Adrenal gland (tissue), 9 donors: ENCODE measurements at regions not wholly inside any gene's neighbourhood (a gene's known extent, or its start where the extent isn't known, plus 50 kb on each side); places are given as distances from the start of the nearest gene placed in this dataset.
A peak's percentile ranks its signal among the peaks of the same experiment; 100 is the strongest.

Experiments
- DNase-seq, 7 donors: peaks; one replicate each; pipeline ENCODE4 v3.0.0-alpha.2; 2019 to 2020
- H3K27ac ChIP-seq, 5 donors: fragments of 200-600 bp; sonication (generic) in 4 of 5; 1 replicate in 3 of 5; 2 replicates in 2 of 5; pipeline versions ENCODE4 v1.5.1 to v1.8.0; 2016 to 2020; ENCODE audit warnings: mild to moderate bottlenecking in 1 of 5
- H3K27me3 ChIP-seq: fragments of 200-600 bp; 2 replicates; pipeline ENCODE4 v1.8.0; 2021
- H3K36me3 ChIP-seq, 2 donors: fragments of 200-600 bp; replicated peaks in 1 of 2; 1 replicate in 1 of 2; 2 replicates in 1 of 2; pipeline versions ENCODE4 v1.5.1 to v1.8.0; 2018 to 2022
- H3K4me1 ChIP-seq, 2 donors: fragments of 200-600 bp; replicated peaks in 1 of 2; 1 replicate in 1 of 2; 2 replicates in 1 of 2; pipeline versions ENCODE4 v1.5.1 to v1.8.0; 2018 to 2021
- H3K4me3 ChIP-seq, 4 donors: fragments of 200-600 bp; sonication (generic) in 3 of 4; one replicate each; pipeline ENCODE4 v1.5.1; 2016 to 2018
- H3K9me3 ChIP-seq, 3 donors: fragments of 200-600 bp; sonication (generic) in 1 of 3; replicated peaks in 1 of 3; 1 replicate in 2 of 3; 2 replicates in 1 of 3; pipeline versions ENCODE4 v1.5.1 to v1.8.0; 2016 to 2021
- CTCF ChIP-seq, 6 experiments: fragments of 450-650 bp in 4 of 6; fragments of 200-600 bp in 2 of 6; sonication (generic) in 1 of 6; IDR thresholded peaks; 1 replicate in 5 of 6; 2 replicates in 1 of 6; pipeline versions ENCODE4 v1.5.1 to v1.8.0; 2016 to 2021; ENCODE audit warnings: antibody characterized with exemption in 6 of 6, mild to moderate bottlenecking in 2 of 6, moderate library complexity in 1 of 6
- POLR2A ChIP-seq, 2 donors: fragments of 450-650 bp; IDR thresholded peaks; one replicate each; pipeline ENCODE4 v1.6.1; 2017; ENCODE audit warnings: antibody characterized with exemption in 2 of 2, mild to moderate bottlenecking in 2 of 2, moderate library complexity in 1 of 2
- WGBS, 4 donors: extraction: QIAGEN DNeasy Blood & Tissue Kit in 2 of 4; methylation state at CpG; one replicate each; pipeline versions ENCODE4 v1.1.5 to v1.1.7; 2013 to 2017; 5-methylcytosine and 5-hydroxymethylcytosine counted together
- intact Hi-C, 2 donors: fragments of 100-400 bp; cut with DNase I; formaldehyde crosslinking; loops; one replicate each; pipeline versions ENCODE4 v1.14.1 to v1.15.0; 2022 to 2023
- donor health status: healthy with polysubstance abuse.
- donor health status: Bipolar disorder and iron deficiency.
- donor health status: DM: yes; HTN: yes; CAD: no.
- donor health status: DM: no; HTN: no; CAD: no.
- donor health status: DM: no; HTN: no; CAD: no.

GRCh38 chr1:148318904-148319242 is 164.2 kb downstream of the PPIAL4G start:
- no peak for TF ChIP-seq CTCF (IDR thresholded peaks at IDR 0.05)
- TF ChIP-seq POLR2A (IDR thresholded peaks at IDR 0.05) = no peak
- H3K27ac ChIP-seq = no peak overlapping the region
- peaks cover 47% of the 10 kb centered on the region for H3K27me3 ChIP-seq
- DNase-seq = no peak
- intact Hi-C loops = no loop called here
- no peaks in the 10 kb centered on the region for H3K4me1 ChIP-seq
- 67 to 75% (median 69%) methylated on average over 6 of the region's 6 CpGs for WGBS, 4 donors
- peak overlapping the region in 1 of 4 donors; percentile 25 for H3K4me3 ChIP-seq
- no peaks in the 10 kb centered on the region for H3K9me3 ChIP-seq
- no peaks in the 10 kb centered on the region for H3K36me3 ChIP-seq

GRCh38 chr1:148318123-148318903 is 164.8 kb downstream of the PPIAL4G start:
- peak overlapping the region in 1 of 5 donors; percentile 16 for H3K27ac ChIP-seq
- 23 to 29% (median 26%) methylated on average over 37 to 39 of the region's 39 CpGs for WGBS, 4 donors

GRCh38 chr1:148317288-148317985 is 165.4 kb upstream of the NBPF11 start:
- H3K36me3 ChIP-seq = no peaks in the 10 kb centered on the region
- no peak overlapping the region for H3K27ac ChIP-seq
- no peaks in the 10 kb centered on the region for H3K9me3 ChIP-seq
- intact Hi-C loops = no loop called here
- no peak for DNase-seq
- no peaks in the 10 kb centered on the region for H3K4me1 ChIP-seq
- TF ChIP-seq CTCF (IDR thresholded peaks at IDR 0.05) (no peak), POLR2A (IDR thresholded peaks at IDR 0.05) (no peak)
- 19 to 27% (median 21%) methylated on average over 20 to 42 of the region's 42 CpGs for WGBS, 4 donors
- peak overlapping the region in 1 of 4 donors; percentile 25 for H3K4me3 ChIP-seq
- H3K27me3 ChIP-seq = peaks cover 47% of the 10 kb centered on the region

More at GRCh38 chr1:148318123-148318903, 164.8 kb downstream of the PPIAL4G start:
- peaks cover 47% of the 10 kb centered on the region for H3K27me3 ChIP-seq
- peak in 2 of 7 donors; percentile 25 for DNase-seq
- TF ChIP-seq CTCF (IDR thresholded peaks at IDR 0.05) (no peak), POLR2A (IDR thresholded peaks at IDR 0.05) (no peak)
- peak overlapping the region in 1 of 4 donors; percentile 25 for H3K4me3 ChIP-seq
- intact Hi-C loops = no loop called here
- no peaks in the 10 kb centered on the region for H3K9me3 ChIP-seq
- no peaks in the 10 kb centered on the region for H3K4me1 ChIP-seq
- no peaks in the 10 kb centered on the region for H3K36me3 ChIP-seq

GRCh38 chr1:148315071-148315811 is 163.2 kb upstream of the NBPF11 start:
- intact Hi-C loops = no loop called here
- Histone ChIP-seq H3K4me1 (no peaks in the 10 kb centered on the region), H3K27ac (no peak overlapping the region), H3K27me3 (peaks cover 56% of the 10 kb centered on the region), H3K9me3 (no peaks in the 10 kb centered on the region), H3K4me3 (no peak overlapping the region), H3K36me3 (no peaks in the 10 kb centered on the region)
- DNase-seq = no peak
- TF ChIP-seq POLR2A (IDR thresholded peaks at IDR 0.05) (no peak), CTCF (IDR thresholded peaks at IDR 0.05) (no peak)
- WGBS, 4 donors = 67 to 74% (median 69%) methylated on average over 6 of the region's 6 CpGs
